GM12892 (cell line): ENCODE measurements at regions not wholly inside any gene's neighbourhood (a gene's known extent, or its start where the extent isn't known, plus 50 kb on each side); places are given as distances from the start of the nearest gene placed in this dataset.

Experiments
- POLR2A ChIP-seq: IDR thresholded peaks from 2 replicates; pipeline ENCODE4 v1.6.1; 2011; ENCODE audit warnings: low read depth, low read length, control low read depth
- POLR2AphosphoS5 ChIP-seq: IDR thresholded peaks from 2 replicates; pipeline ENCODE4 v1.6.1; 2011; ENCODE audit warnings: low read depth, low read length, control low read depth
- TAF1 ChIP-seq: IDR thresholded peaks from 2 replicates; pipeline ENCODE4 v1.6.1; 2011; ENCODE audit warnings: low read depth, mild to moderate bottlenecking, control low read depth, low read length, borderline replicate concordance

DNA sequence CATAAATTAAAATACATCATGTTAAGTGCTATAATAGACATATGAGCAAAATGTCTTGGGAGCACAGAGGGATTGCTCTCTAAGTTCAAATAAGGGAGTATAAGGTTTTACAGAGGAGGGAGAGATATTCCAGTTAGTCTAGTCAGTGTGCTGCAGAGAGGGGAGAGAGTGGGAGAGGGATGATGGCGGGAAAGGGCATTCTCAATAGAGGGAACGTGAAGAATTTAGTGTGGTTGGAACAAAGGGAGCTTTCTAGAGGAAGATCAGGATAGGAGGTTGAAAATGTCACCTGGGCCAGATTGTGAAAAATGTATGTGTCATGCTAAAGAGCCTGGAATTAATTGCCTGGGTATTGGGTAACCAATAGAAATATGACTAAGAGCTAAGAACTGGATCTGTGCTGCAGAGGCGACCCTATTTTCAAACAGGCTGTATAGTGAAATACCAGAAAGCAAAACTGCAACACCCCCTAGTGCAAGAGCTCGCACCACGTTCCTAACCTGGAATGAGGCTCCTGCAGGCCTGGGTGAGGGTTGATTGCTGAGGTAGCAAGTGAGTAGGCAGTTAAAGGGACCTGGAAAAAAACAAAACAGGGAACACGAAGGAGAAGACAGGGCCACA lies 791.8 kb upstream of the C9orf72 start:
- TF ChIP-seq TAF1 (no peak), POLR2A (no peak), POLR2AphosphoS5 (no peak)
